Erythroblast (primary cell): ENCODE measurements at regions not wholly inside any gene's neighbourhood (a gene's known extent, or its start where the extent isn't known, plus 50 kb on each side); places are given as distances from the start of the nearest gene placed in this dataset.
"Not testable (repeated sequence)": the region's sequence is repeated elsewhere in the genome, so short reads cannot be mapped to it uniquely, and the experiment has no call there.

ENCODE experiments used
- DNase-seq, 2 experiments: peaks; one replicate each; lab custom pipeline; 2025; lab: John Stamatoyannopoulos, UW
- GATA1 ChIP-seq: IDR thresholded peaks from 2 replicates; pipeline ENCODE4 v1.6.1; 2011; ENCODE audit warnings: low read depth, mild to moderate bottlenecking, control low read depth, low read length, moderate library complexity
- POLR2A ChIP-seq: IDR thresholded peaks from 2 replicates; pipeline ENCODE4 v1.6.1; 2011; ENCODE audit warnings: mild to moderate bottlenecking, low read length

- no peak for DNase-seq
- TF ChIP-seq POLR2A = no peak
- TF ChIP-seq GATA1 = no peak
Observed at GRCh38 chr18:56294484-56295183, 343.8 kb downstream of the TXNL1 start.

GRCh38 chr18:56291294-56291693 lies 347.1 kb downstream of the TXNL1 start:
- TF ChIP-seq POLR2A (no peak), GATA1 (no peak)
- no peak for DNase-seq

GRCh38 chr18:56289381-56289780 lies 349.0 kb downstream of the TXNL1 start:
- TF ChIP-seq GATA1 (no peak), POLR2A (no peak)
- no peak for DNase-seq

- DNase-seq = no peak
Observed at GRCh38 chr18:56286775-56287325, 351.5 kb downstream of the TXNL1 start.

GRCh38 chr18:56285387-56286065 lies 352.9 kb downstream of the TXNL1 start:
- TF ChIP-seq GATA1 = no peak
- no peak for TF ChIP-seq POLR2A
- no peak for DNase-seq

More at GRCh38 chr18:56286775-56287325, 351.5 kb downstream of the TXNL1 start:
- TF ChIP-seq GATA1 (no peak), POLR2A (no peak)

GRCh38 chr18:56284319-56284718 lies 354.1 kb downstream of the TXNL1 start:
- TF ChIP-seq GATA1 (no peak), POLR2A (no peak)
- DNase-seq = no peak

- TF ChIP-seq POLR2A (no peak), GATA1 (no peak)
- DNase-seq = no peak
Observed at GRCh38 chr18:56283316-56283715, 355.1 kb downstream of the TXNL1 start.

GRCh38 chr18:56282234-56283104 lies 355.9 kb downstream of the TXNL1 start:
- no peak for DNase-seq
- TF ChIP-seq GATA1 (no peak), POLR2A (no peak)

GRCh38 chr18:56279816-56280215 lies 358.6 kb downstream of the TXNL1 start:
- DNase-seq = not testable (repeated sequence)

GRCh38 chr18:56278421-56279003 lies 359.9 kb downstream of the TXNL1 start:
- TF ChIP-seq POLR2A = no peak
- TF ChIP-seq GATA1 = no peak
- DNase-seq = no peak

- TF ChIP-seq GATA1 = no peak
- DNase-seq = no peak
Observed at GRCh38 chr18:56276466-56276865, 361.9 kb downstream of the TXNL1 start.

- TF ChIP-seq POLR2A = no peak
- TF ChIP-seq GATA1 = no peak
- no peak for DNase-seq
Observed at GRCh38 chr18:56273541-56274219, 364.7 kb downstream of the TXNL1 start.

GRCh38 chr18:56270671-56271250 lies 367.6 kb downstream of the TXNL1 start:
- DNase-seq = no peak
- TF ChIP-seq POLR2A = no peak
- TF ChIP-seq GATA1 = no peak
